Transverse colon (tissue), 1 donor: ENCODE measurements at regions not wholly inside any gene's neighbourhood (a gene's known extent, or its start where the extent isn't known, plus 50 kb on each side); places are given as distances from the start of the nearest gene placed in this dataset.

Experiments used
- EP300 ChIP-seq: sonication (generic); formaldehyde crosslinking; IDR thresholded peaks from one replicate; pipeline ENCODE4 v1.6.1; 2017; ENCODE audit warnings: antibody characterized with exemption, low read depth
- POLR2A ChIP-seq: fragments of 450-650 bp; IDR thresholded peaks from one replicate; pipeline ENCODE4 v1.6.1; 2016; ENCODE audit warnings: antibody characterized with exemption, mild to moderate bottlenecking, moderate library complexity

GRCh38 chr4:170872794-170873193 lies 783.0 kb upstream of the AADAT start:
- TF ChIP-seq EP300, result no peak
- no peak for TF ChIP-seq POLR2A
